IPS-20b (cell line): ENCODE measurements at regions not wholly inside any gene's neighbourhood (a gene's known extent, or its start where the extent isn't known, plus 50 kb on each side); places are given as distances from the start of the nearest gene placed in this dataset.

Experiments
- H3K27ac ChIP-seq: one replicate; pipeline ENCODE4 v1.5.1; 2013; ENCODE audit warnings: low read length
- H3K27me3 ChIP-seq: 2 replicates; pipeline ENCODE4 v1.6.1; 2013; ENCODE audit warnings: mild to moderate bottlenecking, low read length, inconsistent platforms; ENCODE audit not compliant: insufficient read depth
- H3K36me3 ChIP-seq: 2 replicates; pipeline ENCODE4 v1.6.1; 2013; ENCODE audit warnings: low read depth, mild to moderate bottlenecking, inconsistent platforms, low read length, moderate library complexity; ENCODE audit not compliant: insufficient read depth
- H3K4me1 ChIP-seq: 2 replicates; pipeline ENCODE4 v1.6.1; 2013; ENCODE audit warnings: mild to moderate bottlenecking, control low read depth, inconsistent platforms, low read length, moderate library complexity; ENCODE audit not compliant: insufficient read depth
- H3K4me3 ChIP-seq: 2 replicates; pipeline ENCODE4 v1.5.1; 2013; ENCODE audit warnings: mild to moderate bottlenecking, low read length, inconsistent platforms
- H3K9ac ChIP-seq: 2 replicates; pipeline ENCODE4 v1.6.1; 2013; ENCODE audit warnings: low read depth, mild to moderate bottlenecking, inconsistent platforms, low read length, moderate library complexity
- H3K9me3 ChIP-seq: 2 replicates; pipeline ENCODE4 v1.6.1; 2013; ENCODE audit warnings: mild to moderate bottlenecking, low read depth, low read length, inconsistent platforms; ENCODE audit not compliant: insufficient read depth

DNA sequence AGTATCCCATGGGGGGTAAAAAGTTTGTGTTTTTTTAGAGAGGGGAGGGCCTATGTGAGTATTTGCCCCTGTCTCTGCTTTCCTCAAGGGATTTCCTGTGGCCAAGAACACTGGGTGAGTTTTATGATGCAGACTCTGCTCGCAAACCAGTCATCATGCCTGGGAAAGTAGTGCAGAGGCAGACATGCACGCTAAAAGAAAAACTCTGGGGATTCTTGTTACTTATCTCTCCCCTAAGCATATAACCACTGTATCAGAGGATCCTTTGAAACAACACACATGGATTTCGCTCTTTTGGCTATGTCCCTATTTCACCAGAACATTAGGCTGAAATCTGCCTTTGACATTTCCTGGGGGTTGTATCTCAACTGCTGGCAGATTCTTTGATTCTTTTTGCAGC is 1845.8 kb upstream of the SEL1L start:
- Histone ChIP-seq H3K4me1 (no peaks in the 10 kb centered on the region), H3K4me3 (no peak overlapping the region), H3K27me3 (no peaks in the 10 kb centered on the region), H3K9me3 (no peaks in the 10 kb centered on the region), H3K27ac (no peak overlapping the region), H3K36me3 (no peaks in the 10 kb centered on the region), H3K9ac (no peak overlapping the region)

- H3K4me3 ChIP-seq = no peak overlapping the region
- H3K9me3 ChIP-seq = no peaks in the 10 kb centered on the region
- no peaks in the 10 kb centered on the region for H3K27me3 ChIP-seq
- H3K27ac ChIP-seq = no peak overlapping the region
- no peaks in the 10 kb centered on the region for H3K4me1 ChIP-seq
- H3K36me3 ChIP-seq = no peaks in the 10 kb centered on the region
- H3K9ac ChIP-seq = no peak overlapping the region
These were observed 1850.6 kb upstream of the SEL1L start for GRCh38 chr14:83384253-83384652.

- H3K27ac ChIP-seq = no peak overlapping the region
- no peak overlapping the region for H3K4me3 ChIP-seq
- no peaks in the 10 kb centered on the region for H3K4me1 ChIP-seq
- no peaks in the 10 kb centered on the region for H3K36me3 ChIP-seq
- no peaks in the 10 kb centered on the region for H3K9me3 ChIP-seq
- no peak overlapping the region for H3K9ac ChIP-seq
- H3K27me3 ChIP-seq = no peaks in the 10 kb centered on the region
These were observed 1861.7 kb upstream of the SEL1L start for GRCh38 chr14:83395321-83395720.

DNA sequence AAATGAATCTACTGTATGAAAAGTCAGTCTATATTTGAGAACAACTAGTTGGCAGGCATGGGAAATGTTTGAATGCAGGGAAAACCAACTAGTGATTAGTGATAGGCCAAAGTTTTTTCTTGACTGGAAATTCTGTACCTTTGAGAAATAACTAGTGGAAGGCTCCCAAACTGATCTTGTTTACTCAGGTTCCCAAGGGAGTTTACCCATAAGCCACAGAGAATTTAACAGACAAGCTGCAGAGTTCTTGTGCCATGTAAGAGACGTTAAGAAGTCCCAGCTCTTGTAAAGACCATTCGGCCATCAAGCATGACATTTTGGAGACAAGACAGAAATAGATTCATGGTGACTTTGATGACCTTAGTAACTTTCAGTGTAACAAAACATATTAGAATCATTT is 1882.8 kb upstream of the SEL1L start:
- Histone ChIP-seq H3K27me3 (no peaks in the 10 kb centered on the region), H3K27ac (no peak overlapping the region), H3K4me1 (no peaks in the 10 kb centered on the region), H3K9me3 (no peaks in the 10 kb centered on the region), H3K9ac (no peak overlapping the region), H3K36me3 (no peaks in the 10 kb centered on the region), H3K4me3 (no peak overlapping the region)

GRCh38 chr14:83419420-83419819 is 1885.8 kb upstream of the SEL1L start:
- H3K4me1 ChIP-seq = no peaks in the 10 kb centered on the region
- no peaks in the 10 kb centered on the region for H3K36me3 ChIP-seq
- H3K9me3 ChIP-seq = no peaks in the 10 kb centered on the region
- no peak overlapping the region for H3K4me3 ChIP-seq
- no peak overlapping the region for H3K9ac ChIP-seq
- H3K27ac ChIP-seq = no peak overlapping the region
- H3K27me3 ChIP-seq = no peaks in the 10 kb centered on the region

DNA sequence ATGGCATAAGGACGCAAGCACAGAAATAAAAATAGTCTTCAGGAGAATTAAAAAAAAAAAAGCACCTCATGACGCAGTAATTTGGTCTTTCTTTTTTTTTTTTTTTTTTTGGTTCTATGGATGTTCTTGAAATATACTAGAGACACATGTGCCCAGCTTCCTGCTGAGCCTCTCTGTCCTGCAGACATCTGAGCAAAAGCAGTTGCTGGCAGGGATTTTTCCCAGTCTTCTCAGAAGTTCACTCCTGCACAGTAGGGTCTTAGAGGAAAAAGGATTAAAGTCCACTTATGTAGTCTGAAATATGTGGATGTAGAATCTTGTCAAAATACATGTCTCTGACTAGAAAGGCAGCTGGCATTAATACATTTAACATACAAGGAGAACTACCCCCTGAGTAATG is 1888.1 kb upstream of the SEL1L start:
- Histone ChIP-seq H3K27ac (no peak overlapping the region), H3K4me1 (no peaks in the 10 kb centered on the region), H3K9ac (no peak overlapping the region), H3K9me3 (no peaks in the 10 kb centered on the region), H3K36me3 (no peaks in the 10 kb centered on the region), H3K27me3 (no peaks in the 10 kb centered on the region), H3K4me3 (no peak overlapping the region)

GRCh38 chr14:83425138-83425537 is 1891.5 kb upstream of the SEL1L start:
- H3K27me3 ChIP-seq = no peaks in the 10 kb centered on the region
- no peaks in the 10 kb centered on the region for H3K9me3 ChIP-seq
- H3K27ac ChIP-seq = no peak overlapping the region
- H3K36me3 ChIP-seq = no peaks in the 10 kb centered on the region
- H3K4me3 ChIP-seq = no peak overlapping the region
- H3K9ac ChIP-seq = no peak overlapping the region
- H3K4me1 ChIP-seq = no peaks in the 10 kb centered on the region

DNA sequence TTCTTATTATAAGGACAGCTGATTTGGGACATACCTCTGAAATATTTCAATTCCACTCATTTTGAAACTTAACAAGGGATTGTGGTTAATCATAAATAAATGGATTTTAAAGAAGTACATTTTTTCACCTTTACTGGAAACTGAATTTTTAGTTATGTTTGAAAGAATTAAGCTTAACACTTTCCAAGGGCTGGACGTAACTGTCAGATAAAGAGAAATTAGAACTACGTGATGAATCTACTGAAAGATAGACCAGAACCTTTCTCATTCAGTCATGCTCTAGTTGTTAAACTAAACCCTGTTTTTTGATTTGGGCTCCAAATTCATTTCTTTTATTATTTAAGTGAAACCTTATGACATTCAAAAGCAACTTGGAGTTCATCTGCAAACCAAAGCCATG is 1892.1 kb upstream of the SEL1L start:
- H3K9me3 ChIP-seq = no peaks in the 10 kb centered on the region
- H3K36me3 ChIP-seq = no peaks in the 10 kb centered on the region
- no peak overlapping the region for H3K9ac ChIP-seq
- no peaks in the 10 kb centered on the region for H3K27me3 ChIP-seq
- no peak overlapping the region for H3K4me3 ChIP-seq
- no peaks in the 10 kb centered on the region for H3K4me1 ChIP-seq
- no peak overlapping the region for H3K27ac ChIP-seq

GRCh38 chr14:83433618-83434017 is 1900.0 kb upstream of the SEL1L start:
- Histone ChIP-seq H3K9ac (no peak overlapping the region), H3K36me3 (no peaks in the 10 kb centered on the region), H3K27me3 (no peaks in the 10 kb centered on the region), H3K9me3 (no peaks in the 10 kb centered on the region), H3K4me3 (no peak overlapping the region), H3K27ac (no peak overlapping the region), H3K4me1 (no peaks in the 10 kb centered on the region)

DNA sequence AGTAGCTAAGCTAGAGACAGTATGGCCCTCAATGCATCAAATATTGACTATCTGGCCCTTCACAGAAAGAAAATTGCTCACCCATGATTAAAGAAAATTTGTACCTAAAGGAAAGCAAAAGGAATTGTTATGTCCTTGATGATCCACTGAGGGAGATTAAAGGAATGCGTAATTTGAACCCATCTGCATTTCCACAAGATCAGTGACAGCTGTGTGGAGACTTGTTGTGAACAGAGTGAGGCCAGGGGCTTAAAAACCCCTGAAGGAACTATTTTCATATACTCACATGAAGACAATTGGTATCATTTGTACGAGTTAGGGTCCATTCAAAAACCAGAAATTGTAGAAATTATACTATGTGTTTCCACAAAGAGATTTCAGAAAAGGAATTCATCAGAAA is 1908.1 kb upstream of the SEL1L start:
- H3K9ac ChIP-seq = no peak overlapping the region
- no peaks in the 10 kb centered on the region for H3K27me3 ChIP-seq
- no peak overlapping the region for H3K27ac ChIP-seq
- H3K36me3 ChIP-seq = no peaks in the 10 kb centered on the region
- H3K4me1 ChIP-seq = no peaks in the 10 kb centered on the region
- H3K9me3 ChIP-seq = no peaks in the 10 kb centered on the region
- no peak overlapping the region for H3K4me3 ChIP-seq

- no peak overlapping the region for H3K9ac ChIP-seq
- peaks cover 42% of the 10 kb centered on the region for H3K9me3 ChIP-seq
- no peak overlapping the region for H3K4me3 ChIP-seq
- H3K36me3 ChIP-seq = no peaks in the 10 kb centered on the region
- no peaks in the 10 kb centered on the region for H3K4me1 ChIP-seq
- no peaks in the 10 kb centered on the region for H3K27me3 ChIP-seq
- H3K27ac ChIP-seq = no peak overlapping the region
These were observed 1921.9 kb upstream of the SEL1L start for GRCh38 chr14:83455561-83455960.

DNA sequence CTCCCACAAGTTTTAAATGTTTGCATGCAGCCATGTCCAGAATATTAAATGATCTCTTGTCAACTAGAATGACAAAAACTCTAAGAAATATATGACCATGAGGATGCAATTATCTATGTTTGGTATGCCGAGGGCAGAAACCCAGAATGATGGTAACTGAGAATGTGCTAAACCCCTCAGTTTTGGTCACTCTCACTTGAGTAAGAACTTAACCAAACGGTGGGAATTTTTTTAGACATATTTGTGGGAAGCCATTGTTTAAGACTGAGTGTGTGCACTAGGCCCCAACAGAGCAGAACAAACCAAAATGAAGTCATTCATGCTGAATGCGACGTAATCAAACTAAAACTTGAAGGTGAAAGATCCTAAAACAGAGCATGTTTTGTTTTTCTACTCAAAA is 1927.9 kb upstream of the SEL1L start:
- no peak overlapping the region for H3K9ac ChIP-seq
- H3K9me3 ChIP-seq = peaks cover 23% of the 10 kb centered on the region
- H3K27ac ChIP-seq = no peak overlapping the region
- no peak overlapping the region for H3K4me3 ChIP-seq
- no peaks in the 10 kb centered on the region for H3K36me3 ChIP-seq
- no peaks in the 10 kb centered on the region for H3K27me3 ChIP-seq
- H3K4me1 ChIP-seq = no peaks in the 10 kb centered on the region

GRCh38 chr14:83462759-83463158 is 1929.1 kb upstream of the SEL1L start:
- H3K9ac ChIP-seq = no peak overlapping the region
- H3K27ac ChIP-seq = no peak overlapping the region
- no peaks in the 10 kb centered on the region for H3K36me3 ChIP-seq
- no peaks in the 10 kb centered on the region for H3K27me3 ChIP-seq
- no peak overlapping the region for H3K4me3 ChIP-seq
- H3K4me1 ChIP-seq = no peaks in the 10 kb centered on the region
- H3K9me3 ChIP-seq = peaks cover 20% of the 10 kb centered on the region
